A673 (cell line): ENCODE measurements at regions not wholly inside any gene's neighbourhood (a gene's known extent, or its start where the extent isn't known, plus 50 kb on each side); places are given as distances from the start of the nearest gene placed in this dataset.

ENCODE experiments used
- CTCF ChIP-seq: fragments of 300-800, 200-600 bp; sonication (generic); conservative IDR thresholded peaks from 2 replicates; pipeline ENCODE4 v1.5.1; 2017; ENCODE audit warnings: low read depth, mild to moderate bottlenecking, antibody characterized with exemption, low read length, moderate library complexity, mixed read lengths
- EZH2 ChIP-seq: fragments of 200-600 bp; sonication (generic); IDR thresholded peaks from 2 replicates; pipeline ENCODE4 v1.6.1; 2017; ENCODE audit warnings: borderline replicate concordance, low read depth, mild to moderate bottlenecking, mixed read lengths, antibody characterized with exemption, low read length; ENCODE audit not compliant: poor library complexity, severe bottlenecking

GRCh38 chr12:98018836-98019235, 496.6 kb upstream of the TMPO start:
- TF ChIP-seq CTCF (no peak), EZH2 (no peak)
